ENCODE measurements at regions not wholly inside any gene's neighbourhood (a gene's known extent, or its start where the extent isn't known, plus 50 kb on each side); places are given as distances from the start of the nearest gene placed in this dataset.

- DNase-seq: no peak
Measured at GRCh38 chr15:37165395-37165794, 65.0 kb upstream of the MEIS2 start.

GRCh38 chr15:37166402-37166801 lies 66.1 kb upstream of the MEIS2 start:
- no peak for DNase-seq

GRCh38 chr15:37181339-37181738 lies 81.0 kb upstream of the MEIS2 start:
- DNase-seq: no peak

GRCh38 chr15:37199545-37199944 lies 99.2 kb upstream of the MEIS2 start:
- no peak for DNase-seq

GRCh38 chr15:37203050-37203449 lies 102.7 kb upstream of the MEIS2 start:
- no peak for DNase-seq

GRCh38 chr15:37204692-37205091 lies 104.3 kb upstream of the MEIS2 start:
- DNase-seq: no peak

- no peak for DNase-seq
Measured at GRCh38 chr15:37206690-37207089, 106.3 kb upstream of the MEIS2 start.

- no peak for DNase-seq
Measured at GRCh38 chr15:37208146-37209040, 108.0 kb upstream of the MEIS2 start.

GRCh38 chr15:37209041-37209363 lies 108.7 kb upstream of the MEIS2 start:
- no peak for DNase-seq

GRCh38 chr15:37217567-37217966 lies 117.2 kb upstream of the MEIS2 start:
- no peak for DNase-seq

GRCh38 chr15:37218351-37218916 lies 118.1 kb upstream of the MEIS2 start:
- no peak for DNase-seq

GRCh38 chr15:37219211-37219701 lies 118.9 kb upstream of the MEIS2 start:
- no peak for DNase-seq

GRCh38 chr15:37220949-37221670 lies 120.8 kb upstream of the MEIS2 start:
- no peak for DNase-seq

- DNase-seq: no peak
Measured at GRCh38 chr15:37221671-37222145, 121.4 kb upstream of the MEIS2 start.

GRCh38 chr15:37223089-37223488 lies 122.7 kb upstream of the MEIS2 start:
- no peak for DNase-seq

- DNase-seq: no peak
Measured at GRCh38 chr15:37229855-37230619, 129.7 kb upstream of the MEIS2 start.

- DNase-seq: no peak
Measured at GRCh38 chr15:37245358-37245757, 145.0 kb upstream of the MEIS2 start.

- DNase-seq: no peak
Measured at GRCh38 chr15:37246065-37246464, 145.7 kb upstream of the MEIS2 start.

- no peak for DNase-seq
Measured at GRCh38 chr15:37246856-37247255, 146.5 kb upstream of the MEIS2 start.

GRCh38 chr15:37249249-37249648 lies 148.9 kb upstream of the MEIS2 start:
- DNase-seq: no peak

GRCh38 chr15:37252530-37252929 lies 152.2 kb upstream of the MEIS2 start:
- DNase-seq: no peak

- DNase-seq: no peak
Measured at GRCh38 chr15:37253877-37254276, 153.5 kb upstream of the MEIS2 start.

GRCh38 chr15:37260255-37260654 lies 159.9 kb upstream of the MEIS2 start:
- DNase-seq: no peak
